ENCODE measurements at regions not wholly inside any gene's neighbourhood (a gene's known extent, or its start where the extent isn't known, plus 50 kb on each side); places are given as distances from the start of the nearest gene placed in this dataset.
"Not testable (repeated sequence)": the region's sequence is repeated elsewhere in the genome, so short reads cannot be mapped to it uniquely, and the experiment has no call there.

GRCh38 chr22:49721211-49721763 is 106.4 kb downstream of the BRD1 start:
- DNase-seq = peak; percentile 28

DNA sequence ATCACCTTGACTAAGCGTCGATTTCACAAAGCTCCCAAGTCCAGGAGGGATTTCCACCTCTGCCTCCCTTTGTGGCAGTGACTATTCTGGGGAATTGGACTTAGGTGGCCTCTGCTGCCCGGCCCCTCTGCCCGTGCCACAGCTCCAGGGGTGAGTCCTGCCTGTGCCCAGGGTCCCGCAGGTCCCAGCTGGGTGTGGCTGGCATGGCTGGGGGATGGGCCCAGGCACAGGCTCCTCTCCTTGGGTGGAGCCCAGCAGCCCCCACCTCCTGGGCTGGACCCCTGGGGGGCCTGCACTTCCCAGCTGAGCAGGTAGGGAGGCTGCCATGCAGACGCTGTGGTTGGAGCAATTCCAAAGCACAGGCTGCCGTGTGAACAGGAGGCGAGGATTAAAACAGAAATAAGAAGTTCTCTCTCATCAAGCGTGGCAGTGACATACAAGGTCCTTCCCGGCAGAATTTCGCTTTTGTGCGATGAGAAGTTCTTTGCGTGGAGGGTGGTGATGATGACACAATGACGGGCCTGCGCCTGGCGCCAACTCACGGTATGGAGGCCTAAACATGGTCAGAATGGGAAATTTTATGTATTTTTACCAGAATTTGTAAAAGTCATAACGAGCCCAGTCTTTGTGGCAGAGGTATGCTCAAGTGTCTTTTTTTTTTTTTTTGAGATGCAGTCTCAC is 107.3 kb downstream of the BRD1 start:
- peak; percentile 35 for DNase-seq

DNA sequence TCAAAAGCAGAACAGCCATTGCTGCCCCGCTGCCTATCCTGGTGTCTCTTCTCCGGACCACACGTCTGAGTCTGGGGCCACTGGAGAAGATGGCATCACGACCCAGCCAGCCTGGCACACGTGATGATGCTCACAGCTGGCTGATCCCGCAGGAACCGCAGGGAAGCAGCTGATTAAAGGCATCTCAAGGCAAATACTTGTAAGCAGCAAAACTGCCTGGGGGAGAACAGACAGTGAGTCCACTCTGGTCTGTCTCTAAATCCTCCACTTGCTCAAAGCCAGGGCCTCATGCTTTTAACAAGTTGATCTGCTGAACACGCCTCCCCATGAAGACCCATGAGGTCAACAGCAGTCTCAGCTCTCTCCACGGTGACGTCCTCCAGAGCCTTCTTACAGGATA is 108.6 kb downstream of the BRD1 start:
- no peak for DNase-seq

- no peak for DNase-seq
Observed at GRCh38 chr22:49718396-49718795, 109.3 kb downstream of the BRD1 start.

GRCh38 chr22:49717322-49717919 is 110.3 kb downstream of the BRD1 start:
- DNase-seq = no peak

DNA sequence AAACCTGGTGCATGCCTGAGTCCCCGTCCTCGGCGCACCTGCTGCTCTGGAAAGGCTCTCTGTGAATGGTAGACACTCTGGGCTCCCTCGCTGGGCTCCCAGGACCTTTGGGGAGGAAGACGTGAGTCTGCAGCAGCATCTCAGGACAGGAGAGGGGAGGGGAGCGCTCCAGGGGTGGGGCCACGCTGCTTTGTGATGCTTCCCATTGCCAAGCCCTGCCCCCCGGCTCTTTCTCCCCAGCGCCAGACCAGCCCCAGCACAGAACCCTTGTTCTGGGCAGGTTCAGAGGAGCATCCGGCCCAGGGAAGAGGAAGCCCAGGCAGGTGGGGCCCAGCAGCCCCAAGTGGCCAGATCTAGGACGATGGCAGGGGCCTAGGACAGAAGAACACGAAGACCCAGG is 111.2 kb downstream of the BRD1 start:
- DNase-seq = no peak

DNA sequence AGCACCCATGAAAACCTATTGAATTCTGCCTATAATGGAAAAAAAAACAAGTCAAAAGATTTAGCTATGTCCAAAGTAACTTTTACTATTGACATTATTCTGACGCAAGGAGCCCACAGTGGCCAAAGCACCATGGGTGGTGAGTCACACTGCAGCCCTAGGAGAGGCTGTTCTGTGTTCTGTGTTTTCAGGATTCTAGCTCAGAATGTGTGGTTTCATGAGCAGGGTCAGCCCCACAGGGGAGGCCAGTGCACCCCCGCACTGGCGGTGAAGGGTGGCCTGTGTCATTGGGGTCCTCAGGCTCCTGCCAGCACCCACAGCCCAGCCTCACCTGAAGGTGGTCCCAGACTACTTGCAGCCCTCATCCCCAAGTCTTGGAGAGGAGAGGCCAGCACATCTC is 112.2 kb downstream of the BRD1 start:
- DNase-seq = no peak

DNA sequence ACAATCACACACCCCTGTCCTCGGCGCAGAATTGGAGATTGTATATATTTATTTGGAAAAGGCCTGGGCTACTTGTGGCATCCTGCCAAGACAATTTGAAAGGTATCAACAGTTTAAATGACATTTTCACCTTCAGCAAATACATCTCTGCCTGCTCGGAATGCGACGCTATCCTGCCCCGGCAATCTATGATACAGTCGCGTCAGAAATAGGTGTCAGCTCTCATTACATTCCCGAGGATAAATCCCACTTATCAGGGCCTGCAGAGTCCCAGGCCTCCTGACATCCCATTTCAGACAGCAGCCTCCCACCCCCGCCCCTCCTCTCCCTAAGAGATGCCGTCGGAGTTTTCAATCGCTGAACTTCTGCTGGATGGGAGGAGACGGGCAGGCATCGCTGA is 114.7 kb downstream of the BRD1 start:
- no peak for DNase-seq

- no peak for DNase-seq
Observed at GRCh38 chr22:49712195-49712791, 115.4 kb downstream of the BRD1 start.

GRCh38 chr22:49710746-49711145 is 116.9 kb downstream of the BRD1 start:
- DNase-seq = no peak

- no peak for DNase-seq
Observed at GRCh38 chr22:49709464-49709863, 118.2 kb downstream of the BRD1 start.

- no peak for DNase-seq
Observed at GRCh38 chr22:49705972-49706352, 121.7 kb downstream of the BRD1 start.

DNA sequence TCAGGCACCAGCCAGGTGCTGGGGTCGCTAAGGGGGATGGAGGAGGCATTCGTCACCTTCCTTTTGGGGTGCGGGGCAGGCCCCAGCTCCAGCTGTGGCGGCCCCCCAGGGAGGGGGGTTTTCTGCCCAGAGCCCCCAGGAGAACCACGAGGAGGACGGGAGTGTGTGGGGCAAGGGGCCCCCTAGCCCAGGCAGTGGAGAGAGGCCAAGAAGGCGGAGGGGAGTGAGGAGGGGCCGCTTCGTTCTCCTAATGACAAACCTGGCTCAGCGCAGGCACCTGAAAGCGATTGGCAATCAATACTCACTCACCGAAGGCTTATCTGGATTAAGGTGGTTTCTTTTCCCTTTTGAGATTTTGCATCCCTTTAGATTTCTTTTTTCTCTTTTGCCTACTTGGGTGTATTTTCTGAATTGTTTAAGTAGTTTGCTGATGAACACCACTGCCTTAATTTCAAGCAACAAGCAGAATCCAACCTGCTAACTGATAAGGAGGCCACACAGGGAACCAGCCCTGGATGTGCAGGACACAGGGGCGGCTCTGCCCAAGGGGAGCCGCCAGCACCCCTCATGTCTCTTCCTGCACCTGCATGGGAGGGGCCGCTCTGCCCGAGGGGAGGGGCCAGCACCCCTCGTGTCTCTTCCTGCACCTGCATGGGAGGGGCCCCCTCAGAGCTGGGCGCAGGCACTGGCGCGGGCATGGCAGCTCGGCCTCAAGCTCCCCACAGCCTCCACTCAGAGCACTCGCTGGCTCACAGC is 122.3 kb downstream of the BRD1 start:
- DNase-seq = no peak

DNA sequence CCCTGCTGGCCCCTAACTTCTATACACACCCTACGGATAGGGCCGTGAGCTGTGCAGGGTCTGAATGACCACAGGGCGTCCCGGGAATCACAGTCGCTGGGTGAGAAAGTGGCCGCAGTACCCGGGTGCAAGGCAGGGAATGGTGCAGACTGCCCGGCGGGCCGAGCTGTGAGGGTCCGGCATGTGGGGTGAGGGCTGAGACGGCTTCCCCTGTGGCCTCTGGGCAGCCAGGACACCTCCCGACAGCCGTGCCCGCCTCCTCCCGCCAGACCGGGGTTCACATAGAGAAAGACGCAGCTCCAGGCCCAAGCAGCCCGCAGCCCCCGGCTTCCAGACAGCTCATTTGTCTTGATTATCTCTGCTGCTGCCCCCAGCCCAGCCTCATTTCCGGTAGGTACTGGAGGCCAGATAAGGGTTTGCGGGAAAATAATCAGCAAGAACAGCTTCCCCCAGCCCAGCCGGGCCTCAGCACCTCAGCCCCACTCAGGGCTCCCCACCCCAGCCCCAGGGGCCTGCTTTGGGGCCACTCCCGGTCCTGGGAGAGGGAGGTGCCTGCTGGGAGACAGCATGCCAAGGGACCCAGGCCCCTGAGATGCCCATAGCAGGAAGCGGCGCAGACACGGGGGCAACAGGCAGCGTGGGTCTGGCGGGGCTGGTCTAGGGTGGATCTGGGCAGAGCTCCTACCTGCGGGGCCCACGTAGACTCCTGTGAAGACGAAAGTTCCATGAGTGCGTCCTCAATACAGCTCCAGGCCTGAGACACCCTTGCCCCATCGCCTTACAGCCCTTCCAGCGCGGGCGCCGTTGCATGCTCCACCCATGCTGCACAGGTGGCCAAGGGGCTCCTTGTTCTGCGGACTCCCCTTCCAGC is 123.1 kb downstream of the BRD1 start:
- no peak for DNase-seq

- no peak for DNase-seq
Observed at GRCh38 chr22:49703990-49704344, 123.7 kb downstream of the BRD1 start.

- no peak for DNase-seq
Observed at GRCh38 chr22:49703505-49703904, 124.2 kb downstream of the BRD1 start.

DNA sequence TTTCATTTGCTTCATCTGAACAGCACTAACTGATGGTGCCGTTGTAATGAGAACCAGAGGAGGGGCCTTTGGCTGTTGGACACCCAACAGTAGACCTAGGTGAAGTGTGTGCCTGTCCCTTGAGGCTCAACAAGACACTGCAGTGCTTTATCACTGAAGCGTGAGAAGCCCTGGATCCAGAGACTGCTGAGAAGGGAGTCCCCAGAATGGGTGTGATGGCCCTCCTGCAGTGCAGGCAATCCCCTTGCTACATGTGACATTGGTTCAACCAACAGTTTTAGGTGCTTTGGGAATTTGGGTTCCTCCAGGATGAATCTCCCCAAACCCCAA is 125.6 kb downstream of the BRD1 start:
- DNase-seq = no peak

DNA sequence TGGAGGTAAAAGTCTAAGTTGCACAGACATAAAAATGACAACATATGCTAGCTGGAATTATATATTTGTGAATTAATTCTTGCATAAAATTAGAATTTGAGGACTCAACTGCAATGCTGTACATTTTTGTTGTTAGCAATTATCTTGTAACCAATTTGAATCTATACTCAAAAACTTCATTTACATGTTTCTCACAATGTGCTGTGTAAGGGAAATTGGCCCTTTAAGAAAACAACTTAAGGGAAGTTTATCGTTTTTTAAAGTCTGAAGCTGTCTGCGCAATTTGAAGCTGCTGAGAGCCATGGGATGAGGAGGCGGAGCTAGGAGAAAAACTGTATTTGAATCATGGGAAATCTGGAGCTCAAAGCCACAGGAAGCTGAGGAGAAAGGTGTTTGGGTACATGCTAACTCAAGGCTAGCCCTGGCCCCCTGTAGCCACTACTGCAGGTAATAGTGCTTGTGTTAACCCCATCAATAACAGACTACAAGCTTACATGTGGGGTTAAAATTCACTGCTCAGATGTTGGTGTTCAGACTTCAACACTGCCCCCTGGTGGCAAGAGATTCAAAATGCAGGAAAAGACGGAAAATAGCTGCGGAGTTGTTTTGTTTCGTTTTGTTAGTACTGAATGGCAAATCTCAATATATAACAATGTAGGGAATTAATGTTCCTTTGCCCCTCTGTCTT is 126.1 kb downstream of the BRD1 start:
- no peak for DNase-seq

DNA sequence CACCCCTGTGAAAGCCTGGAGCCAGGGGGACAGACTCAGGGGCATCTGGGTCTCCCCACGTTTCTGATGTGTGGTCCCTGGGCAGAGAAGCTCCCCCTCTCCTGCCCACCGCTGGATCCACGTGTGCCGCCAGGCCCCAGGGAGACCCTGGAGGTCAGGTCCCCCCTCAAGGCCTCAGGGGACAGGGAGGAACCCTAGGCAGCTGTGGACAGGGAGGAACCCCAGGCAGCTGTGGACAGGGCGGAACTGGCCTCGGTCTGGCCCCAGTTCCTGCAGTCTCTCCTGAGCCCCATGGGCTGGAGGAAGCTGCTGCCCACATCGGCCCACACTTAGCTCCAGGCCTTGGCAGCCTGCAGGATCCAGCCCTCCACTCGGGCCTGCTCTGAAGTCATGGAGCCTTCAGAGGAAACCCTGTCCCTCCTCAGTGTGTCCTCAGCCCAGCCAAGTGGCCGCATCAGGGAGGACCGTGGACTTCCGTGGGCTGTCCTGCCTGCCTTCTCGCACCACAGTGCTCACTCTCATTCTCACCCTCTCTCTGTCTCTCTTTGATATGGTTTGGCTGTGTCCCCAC is 127.7 kb downstream of the BRD1 start:
- no peak for DNase-seq

- DNase-seq = no peak
Observed at GRCh38 chr22:49699476-49699875, 128.2 kb downstream of the BRD1 start.

GRCh38 chr22:49698616-49699015 is 129.1 kb downstream of the BRD1 start:
- not testable (repeated sequence) for DNase-seq

GRCh38 chr22:49697047-49697446 is 130.6 kb downstream of the BRD1 start:
- DNase-seq = no peak
